NCI-H2196 (cell line): ENCODE measurements at regions not wholly inside any gene's neighbourhood (a gene's known extent, or its start where the extent isn't known, plus 50 kb on each side); places are given as distances from the start of the nearest gene placed in this dataset.
"Not testable (repeated sequence)": the region's sequence is repeated elsewhere in the genome, so short reads cannot be mapped to it uniquely, and the experiment has no call there.

ENCODE experiments used
- DNase-seq: peaks from one replicate; lab custom pipeline; 2025; ENCODE audit not compliant: unreplicated experiment; lab: John Stamatoyannopoulos, UW

- DNase-seq: no peak
Observed at GRCh38 chr1:54474310-54475251, 68.4 kb upstream of the SSBP3 start.

GRCh38 chr1:54471588-54471987, 65.4 kb upstream of the SSBP3 start:
- DNase-seq: no peak

- not testable (repeated sequence) for DNase-seq
Observed at GRCh38 chr1:54469444-54469843, 63.2 kb upstream of the SSBP3 start.

- not testable (repeated sequence) for DNase-seq
Observed at GRCh38 chr1:54468288-54469084, 62.3 kb upstream of the SSBP3 start.

GRCh38 chr1:54465351-54465811, 59.2 kb upstream of the SSBP3 start:
- no peak for DNase-seq

GRCh38 chr1:54464477-54465146, 58.4 kb upstream of the SSBP3 start:
- no peak for DNase-seq

- DNase-seq: no peak
Observed at GRCh38 chr1:54464031-54464476, 57.9 kb upstream of the SSBP3 start.

- no peak for DNase-seq
Observed at GRCh38 chr1:54463259-54464030, 57.3 kb upstream of the SSBP3 start.

GRCh38 chr1:54462597-54463258, 56.5 kb upstream of the SSBP3 start:
- DNase-seq: no peak

- no peak for DNase-seq
Observed at GRCh38 chr1:54461731-54462596, 55.8 kb upstream of the SSBP3 start.

GRCh38 chr1:54460861-54461387, 54.7 kb upstream of the SSBP3 start:
- no peak for DNase-seq

GRCh38 chr1:54460351-54460750, 54.2 kb upstream of the SSBP3 start:
- DNase-seq: no peak

- no peak for DNase-seq
Observed at GRCh38 chr1:54459726-54460191, 53.6 kb upstream of the SSBP3 start.

- DNase-seq: no peak
Observed at GRCh38 chr1:54459140-54459539, 52.9 kb upstream of the SSBP3 start.

GRCh38 chr1:54456921-54457529, 50.8 kb upstream of the SSBP3 start:
- no peak for DNase-seq

- DNase-seq: no peak
Observed at GRCh38 chr1:54456361-54456760, 50.2 kb upstream of the SSBP3 start.
